Stimulated activated effector memory CD8-positive, alpha-beta T cell treated with anti-CD3 and anti-CD28 coated beads, Interleukin-12 subunit alpha, Interleukin-12 subunit beta, amount 100 ng/mL, for 72 hours (primary cell): ENCODE measurements at regions not wholly inside any gene's neighbourhood (a gene's known extent, or its start where the extent isn't known, plus 50 kb on each side); places are given as distances from the start of the nearest gene placed in this dataset.

Experiments used
- ATAC-seq: fragments of 150-1000 bp; cut with Tn5 transposase; 2 replicates; pipeline ENCODE4 v1.10.0; 2021
- DNase-seq, 2 donors: peaks; one replicate each; pipeline ENCODE4 v3.0.0; 2021 to 2022; ENCODE audit warnings: low spot score in 2 of 2
- H3K27ac Mint-ChIP-seq: one replicate; pipeline ENCODE4 v1.8.0; 2022; ENCODE audit warnings: mild to moderate bottlenecking, mixed read lengths
- H3K36me3 Mint-ChIP-seq: one replicate; pipeline ENCODE4 v1.8.0; 2022; ENCODE audit warnings: mild to moderate bottlenecking, mixed read lengths
- H3K4me1 Mint-ChIP-seq: one replicate; pipeline ENCODE4 v1.8.0; 2022; ENCODE audit warnings: mixed read lengths
- H3K4me3 Mint-ChIP-seq: one replicate; pipeline ENCODE4 v1.8.0; 2022; ENCODE audit warnings: mild to moderate bottlenecking, mixed read lengths
- H3K9me3 Mint-ChIP-seq: one replicate; pipeline ENCODE4 v1.8.0; 2022; ENCODE audit warnings: mixed read lengths

GRCh38 chr3:40850861-40851260 lies 326.1 kb downstream of the ZNF621 start:
- H3K4me1 Mint-ChIP-seq = no peaks in the 10 kb centered on the region
- no peaks in the 10 kb centered on the region for H3K36me3 Mint-ChIP-seq
- no peak overlapping the region for H3K4me3 Mint-ChIP-seq
- H3K27ac Mint-ChIP-seq = no peak overlapping the region
- H3K9me3 Mint-ChIP-seq = no peaks in the 10 kb centered on the region
- DNase-seq = no peak
- ATAC-seq = no peak

DNA sequence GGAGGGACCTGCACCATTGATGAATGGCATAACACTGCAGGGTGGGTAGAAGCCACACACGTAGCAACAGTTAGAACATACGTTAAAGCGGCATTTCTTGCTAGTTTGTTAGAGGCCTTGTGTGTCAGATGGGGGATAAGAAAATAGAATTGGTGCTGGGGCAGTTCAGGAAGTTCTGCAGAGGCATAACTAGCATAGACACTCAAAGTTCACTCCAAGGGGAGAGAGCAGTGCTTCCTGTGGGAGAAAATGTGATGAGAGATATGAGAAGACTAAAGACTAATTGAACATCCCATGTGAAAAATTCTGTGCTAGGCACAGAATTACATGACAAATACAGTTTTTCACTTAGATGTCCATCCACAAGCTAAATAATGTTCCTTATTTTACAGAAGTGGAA lies 327.1 kb downstream of the ZNF621 start:
- Mint-ChIP-seq H3K4me3 (no peak overlapping the region), H3K27ac (no peak overlapping the region), H3K9me3 (no peaks in the 10 kb centered on the region), H3K4me1 (no peaks in the 10 kb centered on the region), H3K36me3 (no peaks in the 10 kb centered on the region)
- ATAC-seq (no peak), DNase-seq (no peak)

GRCh38 chr3:40852712-40853111 lies 328.0 kb downstream of the ZNF621 start:
- H3K27ac Mint-ChIP-seq = no peak overlapping the region
- ATAC-seq (no peak), DNase-seq (no peak)
- H3K4me1 Mint-ChIP-seq = no peaks in the 10 kb centered on the region
- no peak overlapping the region for H3K4me3 Mint-ChIP-seq
- no peaks in the 10 kb centered on the region for H3K36me3 Mint-ChIP-seq
- H3K9me3 Mint-ChIP-seq = no peaks in the 10 kb centered on the region

- Mint-ChIP-seq H3K4me3 (no peak overlapping the region), H3K9me3 (no peaks in the 10 kb centered on the region), H3K36me3 (no peaks in the 10 kb centered on the region), H3K4me1 (no peaks in the 10 kb centered on the region), H3K27ac (no peak overlapping the region)
- ATAC-seq (no peak), DNase-seq (no peak)
These were observed 328.7 kb downstream of the ZNF621 start for GRCh38 chr3:40853474-40853873.

DNA sequence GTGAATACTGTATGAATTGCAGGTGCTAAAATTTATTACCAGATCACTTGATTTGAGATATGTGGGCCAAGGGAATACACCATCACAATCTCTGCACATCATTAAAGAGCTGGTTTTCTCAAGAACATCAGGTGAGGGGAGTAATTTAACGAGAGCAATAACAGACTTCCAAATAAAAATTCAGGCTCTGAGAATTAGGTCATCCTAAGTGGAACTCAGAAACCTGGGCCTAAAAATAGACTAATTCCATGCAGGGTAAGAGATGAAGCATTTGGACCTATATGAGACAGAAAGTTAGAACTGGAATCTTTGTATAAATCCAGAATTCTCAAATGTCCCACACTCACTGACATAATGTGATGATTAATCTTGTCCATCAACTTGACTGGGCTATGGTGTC lies 331.1 kb downstream of the ZNF621 start:
- Mint-ChIP-seq H3K9me3 (no peaks in the 10 kb centered on the region), H3K27ac (no peak overlapping the region), H3K4me3 (no peak overlapping the region), H3K4me1 (no peaks in the 10 kb centered on the region), H3K36me3 (no peaks in the 10 kb centered on the region)
- no peak for DNase-seq
- no peak for ATAC-seq

GRCh38 chr3:40858364-40859115 lies 333.8 kb downstream of the ZNF621 start:
- Mint-ChIP-seq H3K27ac (no peak overlapping the region), H3K36me3 (no peaks in the 10 kb centered on the region), H3K9me3 (no peaks in the 10 kb centered on the region), H3K4me3 (no peak overlapping the region), H3K4me1 (no peaks in the 10 kb centered on the region)
- no peak for DNase-seq
- no peak for ATAC-seq

- Mint-ChIP-seq H3K4me3 (no peak overlapping the region), H3K9me3 (no peaks in the 10 kb centered on the region), H3K27ac (no peak overlapping the region), H3K4me1 (no peaks in the 10 kb centered on the region), H3K36me3 (no peaks in the 10 kb centered on the region)
- DNase-seq = no peak
- ATAC-seq = no peak
These were observed 336.4 kb upstream of the CTNNB1 start for GRCh38 chr3:40862946-40863345.

DNA sequence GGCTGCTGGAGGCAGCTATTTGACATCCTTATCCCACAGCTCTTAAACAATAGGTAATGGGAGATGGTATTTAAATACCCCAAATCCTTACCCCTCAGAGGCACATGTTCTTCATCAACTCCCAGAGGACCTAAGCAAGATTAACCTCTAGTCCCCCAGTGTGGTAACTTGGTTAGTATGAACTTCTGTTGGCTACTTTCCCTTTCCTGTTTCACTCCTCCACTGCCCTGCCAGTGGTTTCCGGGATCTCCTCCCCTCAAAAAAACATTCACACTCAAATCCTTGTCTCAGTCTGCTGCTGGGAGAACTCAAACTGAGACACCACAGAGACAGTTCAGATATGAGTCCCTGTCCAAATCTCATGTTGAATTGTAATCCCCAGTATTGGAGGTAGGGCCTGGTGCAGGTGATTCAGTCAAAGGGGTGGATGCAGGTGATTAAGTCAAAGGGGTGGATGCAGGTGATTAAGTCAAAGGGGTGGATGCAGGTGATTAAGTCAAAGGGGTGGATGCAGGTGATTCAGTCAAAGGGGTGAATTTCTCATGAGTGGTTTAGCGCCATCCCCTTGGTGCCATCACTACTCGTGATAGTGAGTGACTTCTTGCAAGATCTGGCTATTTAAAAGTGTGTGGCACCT lies 335.0 kb upstream of the CTNNB1 start:
- ATAC-seq (no peak), DNase-seq (no peak)
- Mint-ChIP-seq H3K4me3 (no peak overlapping the region), H3K36me3 (no peaks in the 10 kb centered on the region), H3K4me1 (no peaks in the 10 kb centered on the region), H3K27ac (no peak overlapping the region), H3K9me3 (no peaks in the 10 kb centered on the region)

DNA sequence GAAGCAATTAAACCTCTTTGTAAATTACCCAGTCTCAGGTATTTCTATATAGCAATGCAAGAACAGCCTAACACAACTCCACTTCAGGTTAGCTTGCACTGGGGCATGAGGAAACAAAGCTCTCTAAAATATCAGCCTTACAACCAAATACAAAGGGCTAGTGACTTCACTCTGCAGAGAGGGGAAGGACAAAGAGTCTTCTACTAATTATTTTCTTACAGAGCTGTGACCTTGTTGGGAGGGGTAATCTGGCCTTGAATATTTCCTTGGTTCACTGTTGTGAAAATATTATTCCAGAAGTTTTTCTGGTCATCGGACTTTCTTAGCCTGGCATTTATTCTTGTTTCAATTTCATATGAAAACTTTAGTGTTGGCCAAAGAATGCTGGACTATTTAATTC lies 334.4 kb upstream of the CTNNB1 start:
- H3K36me3 Mint-ChIP-seq = no peaks in the 10 kb centered on the region
- DNase-seq (no peak), ATAC-seq (no peak)
- no peak overlapping the region for H3K4me3 Mint-ChIP-seq
- no peak overlapping the region for H3K27ac Mint-ChIP-seq
- no peaks in the 10 kb centered on the region for H3K4me1 Mint-ChIP-seq
- no peaks in the 10 kb centered on the region for H3K9me3 Mint-ChIP-seq

- Mint-ChIP-seq H3K36me3 (no peaks in the 10 kb centered on the region), H3K9me3 (no peaks in the 10 kb centered on the region), H3K27ac (no peak overlapping the region), H3K4me1 (no peaks in the 10 kb centered on the region), H3K4me3 (no peak overlapping the region)
- no peak for DNase-seq
- no peak for ATAC-seq
These were observed 331.5 kb upstream of the CTNNB1 start for GRCh38 chr3:40867797-40868196.

DNA sequence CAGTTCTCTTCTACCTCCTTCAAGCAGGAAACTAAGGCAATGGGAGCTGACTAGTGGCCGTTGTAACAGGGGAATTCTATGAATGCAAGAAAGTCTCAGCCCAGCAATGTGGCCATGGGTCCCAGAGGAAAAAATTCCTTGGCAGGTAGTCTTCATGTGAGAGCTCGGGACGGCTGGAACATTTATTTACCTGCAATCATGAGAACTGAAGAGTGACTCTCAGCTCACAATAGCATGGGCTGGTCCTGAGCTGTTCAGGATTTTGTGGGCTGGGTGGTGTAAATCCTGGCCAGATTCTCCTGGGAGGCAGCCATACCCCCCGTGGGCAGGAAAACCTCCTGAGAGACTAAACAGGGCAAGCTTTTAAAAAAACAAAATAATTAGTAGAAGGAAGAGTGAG lies 330.3 kb upstream of the CTNNB1 start:
- H3K4me1 Mint-ChIP-seq = no peaks in the 10 kb centered on the region
- H3K27ac Mint-ChIP-seq = no peak overlapping the region
- no peak overlapping the region for H3K4me3 Mint-ChIP-seq
- no peaks in the 10 kb centered on the region for H3K9me3 Mint-ChIP-seq
- DNase-seq (no peak), ATAC-seq (no peak)
- no peaks in the 10 kb centered on the region for H3K36me3 Mint-ChIP-seq

DNA sequence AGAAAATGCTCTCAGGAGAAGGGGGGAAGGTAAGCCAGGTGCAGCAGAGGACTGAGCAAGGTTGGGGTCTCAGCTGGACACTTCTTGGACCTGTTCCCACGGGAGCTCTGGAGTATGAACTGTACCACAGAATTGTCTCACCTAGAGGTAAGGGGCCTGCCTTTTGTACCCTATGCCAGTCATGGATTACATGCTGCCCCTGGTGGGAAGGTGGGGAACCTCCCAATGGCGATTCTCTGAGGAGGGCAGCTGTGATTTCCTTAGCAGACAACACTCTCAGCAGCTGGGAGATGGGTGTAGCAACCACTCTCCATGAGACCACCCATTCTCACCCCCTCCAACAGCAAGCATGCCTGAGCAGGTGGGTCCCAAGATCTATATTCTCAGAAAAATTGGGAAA lies 329.4 kb upstream of the CTNNB1 start:
- ATAC-seq (no peak), DNase-seq (no peak)
- H3K9me3 Mint-ChIP-seq = no peaks in the 10 kb centered on the region
- H3K36me3 Mint-ChIP-seq = no peaks in the 10 kb centered on the region
- no peak overlapping the region for H3K4me3 Mint-ChIP-seq
- no peak overlapping the region for H3K27ac Mint-ChIP-seq
- no peaks in the 10 kb centered on the region for H3K4me1 Mint-ChIP-seq

DNA sequence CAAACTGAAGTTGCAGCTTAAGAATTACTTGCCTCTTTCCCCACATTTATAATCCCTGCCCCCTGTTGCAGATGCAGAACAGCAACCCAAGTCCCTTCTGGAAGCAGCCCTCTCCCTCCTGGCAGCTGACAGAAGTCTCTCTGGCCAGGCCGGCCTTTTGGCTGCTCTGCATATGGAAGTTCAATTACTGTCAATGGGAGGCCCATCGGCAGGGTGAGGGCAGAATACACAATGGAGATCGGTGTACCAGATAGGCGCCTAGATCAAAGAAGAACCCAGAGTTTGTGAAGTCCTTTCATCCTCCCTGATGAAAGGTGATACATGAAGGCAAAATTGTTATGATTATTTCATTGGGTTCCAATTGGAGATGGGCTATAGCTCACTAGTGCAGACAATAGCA lies 327.9 kb upstream of the CTNNB1 start:
- Mint-ChIP-seq H3K4me1 (no peaks in the 10 kb centered on the region), H3K9me3 (no peaks in the 10 kb centered on the region), H3K4me3 (no peak overlapping the region), H3K36me3 (no peaks in the 10 kb centered on the region), H3K27ac (no peak overlapping the region)
- ATAC-seq (no peak), DNase-seq (no peak)

DNA sequence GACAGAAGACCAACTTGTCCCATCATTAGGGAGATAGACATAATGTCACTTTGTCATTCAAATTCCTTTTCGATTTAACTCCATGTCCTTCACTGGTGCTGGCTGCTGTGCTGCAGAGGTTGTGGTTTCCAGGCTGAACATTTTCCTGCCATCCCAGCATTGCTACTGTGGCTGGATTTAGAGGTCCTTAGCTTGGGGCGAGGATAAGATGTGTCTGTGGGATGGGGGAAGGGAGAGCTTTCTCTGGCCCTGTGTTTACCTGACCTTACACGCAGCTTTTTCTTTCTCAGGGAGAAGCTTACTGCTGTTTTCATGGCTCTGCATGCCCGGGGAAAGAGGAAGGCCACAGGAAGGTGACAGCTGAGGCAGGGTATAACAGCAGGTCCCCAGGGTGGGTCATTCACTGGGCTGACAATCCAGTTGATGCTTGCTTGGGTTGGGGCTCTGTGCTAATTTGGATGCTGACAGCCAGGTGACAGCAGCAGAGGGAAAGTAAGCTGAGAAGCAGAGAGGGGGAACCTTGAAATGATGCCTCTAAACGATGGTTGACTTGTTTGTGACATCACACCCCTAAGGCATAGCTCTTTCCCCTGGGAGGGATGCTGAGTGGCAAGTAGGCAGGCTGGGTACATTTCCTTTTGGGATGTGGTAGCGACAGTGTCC lies 326.9 kb upstream of the CTNNB1 start:
- H3K27ac Mint-ChIP-seq = no peak overlapping the region
- DNase-seq = no peak
- H3K9me3 Mint-ChIP-seq = no peaks in the 10 kb centered on the region
- no peak overlapping the region for H3K4me3 Mint-ChIP-seq
- H3K4me1 Mint-ChIP-seq = no peaks in the 10 kb centered on the region
- H3K36me3 Mint-ChIP-seq = no peaks in the 10 kb centered on the region
- ATAC-seq = no peak

DNA sequence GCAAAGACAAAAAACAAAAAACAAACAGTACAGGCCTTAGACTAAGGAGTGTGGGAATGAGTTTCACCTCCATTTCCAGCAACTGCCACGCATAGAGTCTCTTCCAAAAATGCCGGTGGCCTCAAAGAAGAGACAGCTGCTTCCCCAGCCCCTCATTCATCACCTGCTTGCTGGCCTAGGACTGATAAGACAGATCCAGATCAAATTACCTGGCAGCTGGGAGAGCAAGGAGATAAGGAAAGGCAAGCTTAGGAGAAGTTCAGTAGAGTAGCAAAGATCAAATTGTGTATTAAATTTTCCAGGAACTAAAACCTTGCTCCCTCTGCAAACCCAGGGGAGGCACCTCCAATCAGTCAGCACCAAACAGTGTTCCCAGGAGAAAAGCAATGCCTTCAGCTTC lies 325.8 kb upstream of the CTNNB1 start:
- Mint-ChIP-seq H3K9me3 (no peaks in the 10 kb centered on the region), H3K27ac (no peak overlapping the region), H3K36me3 (no peaks in the 10 kb centered on the region), H3K4me3 (no peak overlapping the region), H3K4me1 (no peaks in the 10 kb centered on the region)
- no peak for ATAC-seq
- no peak for DNase-seq
